HG03354 (cell line): ENCODE measurements at regions not wholly inside any gene's neighbourhood (a gene's known extent, or its start where the extent isn't known, plus 50 kb on each side); places are given as distances from the start of the nearest gene placed in this dataset.
"Not testable (repeated sequence)": the region's sequence is repeated elsewhere in the genome, so short reads cannot be mapped to it uniquely, and the experiment has no call there.

Experiments used
- ATAC-seq: cut with Tn5 transposase; IDR thresholded peaks from one replicate; pipeline ENCODE4 v1.9.1; 2021; ENCODE audit warnings: mild to moderate bottlenecking; ENCODE audit not compliant: unreplicated experiment, poor library complexity, severe bottlenecking

DNA sequence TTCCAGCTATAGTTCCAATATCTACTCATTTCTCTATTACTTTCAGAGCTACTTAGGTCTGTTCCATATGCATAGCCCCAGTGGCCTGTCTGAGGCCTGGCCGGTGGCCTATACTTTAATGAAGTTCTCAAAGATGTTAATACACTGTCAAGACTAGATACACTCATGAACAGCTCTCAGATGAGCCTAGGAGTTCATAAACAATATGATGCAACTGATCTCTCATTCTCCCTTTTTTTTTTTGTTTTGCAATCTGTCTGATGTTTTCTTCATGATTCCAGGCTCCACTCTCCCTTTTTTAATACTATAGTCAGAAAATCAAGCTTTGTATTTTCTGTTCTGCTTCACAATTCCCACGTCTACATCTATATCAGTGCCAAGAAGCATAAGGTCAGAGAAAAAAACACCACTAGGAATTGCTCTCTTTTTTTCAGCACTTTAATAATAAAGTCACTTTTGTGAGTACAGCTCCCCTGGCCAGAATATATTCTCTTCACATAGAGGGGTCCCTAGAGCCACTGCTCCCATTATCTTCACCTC lies 321.0 kb downstream of the C7orf25 start:
- ATAC-seq = no peak

DNA sequence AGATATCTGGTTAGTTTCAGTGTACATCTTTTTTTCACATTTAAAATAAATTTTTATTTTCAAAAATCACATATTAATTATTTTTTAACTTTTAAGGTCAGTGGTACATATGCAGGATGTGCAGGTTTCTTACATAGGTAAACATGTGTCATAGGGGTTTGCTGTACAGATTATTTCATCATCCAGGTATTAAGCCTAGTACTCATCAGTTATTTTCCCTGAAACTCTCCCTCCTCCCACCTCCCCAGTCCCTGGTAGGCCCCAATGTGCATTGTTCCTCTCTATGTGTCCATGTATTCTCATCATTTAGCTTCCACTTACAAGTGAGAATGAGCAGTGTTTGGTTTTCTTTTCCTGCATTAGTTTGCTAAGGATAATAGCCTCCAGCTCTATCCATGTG lies 323.0 kb downstream of the C7orf25 start:
- ATAC-seq = no peak

DNA sequence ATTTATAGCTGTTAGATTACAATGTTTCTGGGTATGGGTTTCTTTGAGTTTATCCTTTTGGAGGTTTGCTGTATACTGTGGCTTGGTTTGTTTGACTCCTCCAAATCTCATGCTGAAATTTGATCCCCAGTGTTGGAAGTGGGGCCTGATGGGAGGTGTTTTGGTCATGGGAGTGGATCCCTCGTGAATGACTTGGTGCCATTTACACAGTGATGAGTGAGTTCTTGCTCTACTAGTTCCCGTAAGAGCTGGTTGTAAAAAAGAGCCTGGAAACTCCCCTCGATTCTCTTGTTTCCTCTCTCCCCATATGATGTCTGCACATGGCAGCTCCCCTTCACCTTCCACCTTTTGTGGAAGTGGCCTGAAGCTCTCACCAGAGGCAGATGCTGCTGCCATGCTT lies 324.1 kb downstream of the C7orf25 start:
- ATAC-seq = no peak

DNA sequence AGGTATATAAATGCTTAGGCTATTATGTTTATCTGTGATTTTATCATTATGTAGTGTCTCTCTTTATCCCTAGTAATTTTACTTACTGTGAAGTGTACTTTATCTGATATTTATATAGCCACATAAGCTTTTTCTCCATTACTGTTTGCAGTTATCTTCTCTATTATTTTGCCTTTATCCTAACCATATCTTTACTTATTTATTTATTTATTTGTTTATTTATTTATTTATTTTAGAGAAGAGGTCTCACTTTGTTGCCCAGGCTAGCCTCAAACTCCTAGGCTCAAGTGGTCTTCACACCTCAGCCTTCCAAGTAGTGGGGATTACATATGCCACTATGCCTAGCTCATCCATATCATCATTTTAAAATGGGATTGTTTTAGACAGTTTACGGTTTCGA lies 331.8 kb downstream of the C7orf25 start:
- no peak for ATAC-seq

DNA sequence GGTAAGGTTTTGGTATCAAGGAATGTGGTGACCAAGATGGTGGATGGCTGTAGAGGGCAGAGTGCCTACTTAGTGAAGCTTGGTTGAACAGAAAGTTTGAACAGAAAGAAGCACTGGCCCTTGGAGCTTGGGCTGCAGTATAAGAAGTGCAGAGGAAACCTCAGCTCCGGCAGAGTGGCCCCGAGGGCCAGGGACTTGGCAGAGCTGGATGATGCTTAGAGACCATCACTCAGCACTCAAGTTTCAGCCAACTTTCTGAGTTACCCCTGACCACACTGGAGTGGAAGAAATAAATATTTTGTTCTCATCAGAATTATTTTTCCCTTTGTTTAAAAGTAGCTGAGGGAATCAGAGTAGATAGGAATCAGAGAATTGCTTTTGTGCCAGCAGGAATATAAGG lies 336.7 kb downstream of the C7orf25 start:
- no peak for ATAC-seq

DNA sequence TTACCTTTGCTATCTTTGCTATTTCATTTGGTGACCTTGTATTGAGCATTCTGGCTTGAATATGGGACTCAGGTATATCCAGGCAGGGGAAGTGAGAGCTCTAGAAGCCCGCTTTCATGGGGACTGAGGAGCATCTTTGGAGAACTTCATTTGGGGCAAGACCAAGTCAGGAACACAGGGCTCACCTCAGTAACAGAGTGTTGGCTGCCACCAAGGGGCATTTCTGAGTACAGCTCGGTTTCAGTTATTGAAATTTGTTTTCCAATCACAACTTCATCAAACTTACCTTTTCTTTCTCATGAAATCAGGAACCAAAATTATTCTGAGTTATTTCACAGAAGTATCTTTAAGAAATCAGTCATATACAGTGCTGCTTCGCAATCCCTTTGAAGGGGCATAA lies 337.2 kb downstream of the C7orf25 start:
- no peak for ATAC-seq

DNA sequence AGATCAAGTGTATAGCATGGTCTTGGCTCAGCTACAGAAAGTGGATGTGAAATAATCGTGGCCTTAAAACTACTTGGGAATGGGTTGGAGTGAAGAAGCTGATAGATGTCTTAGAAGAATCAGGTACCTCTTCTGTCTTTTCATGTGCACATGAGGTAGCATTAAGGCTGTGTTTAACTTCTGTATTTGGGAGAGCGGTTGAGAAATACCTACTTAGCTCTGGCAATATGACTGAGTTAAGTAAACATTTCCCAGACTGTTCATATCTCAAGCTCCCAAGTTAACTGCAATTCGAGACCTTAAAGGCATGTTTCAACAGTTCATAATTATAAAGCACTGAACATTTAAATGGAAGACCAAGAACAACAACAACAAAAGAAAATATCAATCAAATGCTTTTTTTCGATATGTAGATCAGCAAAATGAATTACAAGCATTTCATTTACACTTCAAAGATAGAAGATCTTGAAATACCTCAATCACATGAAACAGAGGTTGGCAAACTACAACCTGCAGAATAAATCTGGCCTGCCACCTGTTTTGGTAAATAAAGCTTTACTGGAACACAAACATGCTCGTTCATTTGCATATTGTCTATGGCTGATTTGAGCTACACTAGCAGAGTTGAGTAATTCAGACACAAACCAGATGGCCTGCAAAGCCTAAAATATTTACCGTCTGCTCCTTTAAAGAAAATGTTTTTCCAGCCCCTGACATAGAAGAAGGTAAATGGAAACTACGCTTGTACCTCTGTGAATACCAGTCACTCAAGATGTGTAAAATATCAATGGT lies 337.1 kb upstream of the GLI3 start:
- ATAC-seq = no peak

DNA sequence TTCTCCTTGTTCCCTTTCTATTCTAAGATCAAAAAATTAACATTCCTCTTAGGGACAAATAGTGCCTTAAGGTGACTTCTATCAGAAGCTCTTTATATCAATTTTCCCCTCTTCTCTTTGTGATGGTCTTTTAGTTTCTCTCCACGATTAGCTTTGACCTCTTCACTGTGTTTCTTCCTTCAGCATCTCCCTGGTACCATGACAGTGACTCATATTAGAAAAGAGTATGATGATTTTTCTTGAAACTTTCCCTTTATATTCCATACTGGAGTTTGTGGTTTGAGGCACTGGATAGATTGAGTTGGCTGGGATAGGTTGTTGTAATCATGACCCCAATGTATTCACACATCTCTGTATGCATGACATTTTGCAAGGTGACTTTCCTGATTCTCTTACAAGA lies 335.6 kb upstream of the GLI3 start:
- ATAC-seq = no peak

DNA sequence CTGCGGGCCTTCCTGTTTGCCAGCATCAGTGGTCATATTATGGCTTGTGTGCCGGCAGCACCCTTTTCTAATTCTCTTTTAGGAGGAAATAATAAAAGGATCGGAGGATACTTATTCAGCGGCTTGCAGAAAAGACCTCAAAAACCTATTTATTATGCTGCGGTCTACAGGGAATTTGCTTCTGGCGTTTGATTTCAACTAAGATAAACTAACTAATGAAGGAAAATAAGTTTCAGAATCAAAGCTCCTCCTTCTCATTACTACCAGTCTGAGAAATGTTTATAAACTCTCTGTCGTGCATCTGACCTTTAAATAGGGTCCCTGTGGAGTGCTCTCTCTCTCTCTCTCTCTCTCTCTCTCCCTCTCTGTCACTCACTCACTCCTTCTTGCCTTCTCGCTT lies 335.0 kb upstream of the GLI3 start:
- no peak for ATAC-seq

DNA sequence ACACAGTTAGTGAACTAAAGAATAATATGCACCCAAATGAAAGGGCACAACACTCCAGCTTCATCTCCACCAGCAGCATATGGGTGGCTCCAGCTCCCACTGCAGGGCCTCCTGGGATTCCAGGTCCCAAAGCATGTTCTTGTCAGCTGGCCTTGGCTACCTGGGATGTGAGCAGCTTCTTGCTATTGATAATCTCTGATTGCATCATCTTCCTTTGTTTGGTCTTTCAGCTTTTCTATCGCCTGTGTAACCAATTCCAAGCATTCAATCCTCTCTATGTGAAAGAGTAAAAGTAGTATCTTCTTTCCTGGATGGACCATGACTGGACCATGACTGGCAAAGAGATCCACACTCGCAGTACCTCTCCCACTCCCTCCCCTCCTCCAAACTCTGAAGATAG lies 333.9 kb upstream of the GLI3 start:
- no peak for ATAC-seq

DNA sequence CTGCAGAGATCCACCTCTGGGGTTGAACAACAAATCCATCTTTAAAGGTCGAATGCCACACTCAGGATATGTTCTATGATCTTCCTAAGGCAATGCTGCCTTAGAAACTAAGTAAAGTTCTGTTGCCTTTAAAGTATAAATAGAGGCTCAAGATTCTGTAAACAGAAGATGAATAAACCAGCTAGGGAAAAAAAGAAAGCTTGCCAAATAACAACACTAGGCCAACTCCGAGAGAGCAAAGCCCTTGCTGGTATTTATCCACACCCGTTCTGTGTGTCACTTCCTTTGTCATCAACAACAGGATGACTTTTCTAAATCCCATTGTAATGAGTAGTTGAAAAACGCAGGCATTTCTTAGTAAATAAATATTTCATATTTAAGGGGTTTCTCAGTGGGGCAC lies 330.0 kb upstream of the GLI3 start:
- ATAC-seq = no peak

DNA sequence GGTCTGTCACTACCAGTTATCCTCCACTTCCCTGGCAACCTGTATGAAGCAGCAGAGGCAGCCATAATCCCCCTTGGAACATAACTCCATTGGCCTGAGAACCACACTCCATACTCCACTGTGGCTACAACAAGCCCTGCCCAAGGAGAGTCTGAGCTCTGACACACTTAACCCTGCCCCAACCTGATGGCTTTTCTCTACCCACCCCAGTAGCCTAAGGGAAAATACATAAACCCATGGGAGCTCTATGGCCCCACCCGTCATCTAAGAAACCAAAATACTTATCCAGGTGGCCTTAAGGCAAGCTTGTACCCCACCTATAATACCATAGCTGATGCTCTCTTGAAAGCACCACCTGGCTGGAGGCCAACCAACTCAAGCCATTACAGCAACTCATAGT lies 324.8 kb upstream of the GLI3 start:
- no peak for ATAC-seq

DNA sequence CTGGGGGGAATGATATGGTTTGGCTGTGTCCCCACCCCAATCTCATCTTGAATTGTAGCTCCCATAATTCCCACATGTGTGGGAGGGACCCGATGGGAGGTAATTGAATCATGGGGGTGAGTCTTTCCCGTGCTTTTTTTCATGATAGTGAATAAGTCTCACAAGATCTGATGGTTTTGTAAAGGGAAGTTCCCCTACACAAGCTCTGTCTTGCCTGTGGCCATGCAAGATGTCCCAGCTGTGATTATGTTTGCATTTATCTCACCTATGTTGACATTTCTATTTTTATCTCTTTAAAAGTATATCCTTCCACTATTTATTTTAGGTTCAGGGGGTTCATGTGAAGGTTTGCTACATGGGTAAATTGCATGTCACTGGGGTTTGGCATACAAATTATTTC lies 323.9 kb upstream of the GLI3 start:
- no peak for ATAC-seq

DNA sequence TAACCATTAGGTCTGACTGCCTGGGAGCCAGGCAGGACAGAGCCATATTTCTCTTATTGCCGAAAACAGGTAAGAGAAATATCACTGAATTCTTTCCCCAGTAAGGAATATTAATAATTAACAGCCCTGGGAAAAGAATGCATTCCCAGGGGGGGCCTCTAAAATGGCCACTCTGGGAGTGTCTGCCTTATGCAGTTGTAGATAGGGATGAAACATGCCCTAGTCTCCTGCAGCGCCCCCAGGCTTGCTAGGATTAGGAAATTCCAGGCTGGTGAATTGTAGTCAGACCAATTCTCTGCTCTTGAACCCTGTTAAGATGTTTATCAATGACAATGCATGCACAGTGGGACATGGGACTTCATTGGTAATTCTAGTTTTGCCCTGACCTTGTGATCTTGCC lies 317.9 kb upstream of the GLI3 start:
- ATAC-seq = not testable (repeated sequence)

DNA sequence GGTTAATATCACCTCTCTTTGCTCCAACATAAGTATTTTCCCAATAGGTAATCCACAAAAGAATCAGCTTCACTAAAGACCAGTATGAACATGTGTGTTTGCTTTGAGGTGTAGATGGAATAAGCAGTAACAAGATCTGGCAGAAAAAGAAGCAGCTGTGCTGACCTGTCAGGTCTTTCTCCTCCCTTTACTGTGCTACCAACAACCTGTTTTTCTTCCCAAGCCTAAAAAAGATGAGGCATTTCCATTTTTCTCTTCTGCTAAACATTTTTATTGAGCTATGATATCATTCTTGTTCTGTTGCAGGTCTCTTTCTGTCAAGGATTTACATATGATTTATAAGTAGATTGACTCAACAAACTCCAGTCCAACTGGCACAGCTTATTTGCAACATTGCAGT lies 315.2 kb upstream of the GLI3 start:
- no peak for ATAC-seq

DNA sequence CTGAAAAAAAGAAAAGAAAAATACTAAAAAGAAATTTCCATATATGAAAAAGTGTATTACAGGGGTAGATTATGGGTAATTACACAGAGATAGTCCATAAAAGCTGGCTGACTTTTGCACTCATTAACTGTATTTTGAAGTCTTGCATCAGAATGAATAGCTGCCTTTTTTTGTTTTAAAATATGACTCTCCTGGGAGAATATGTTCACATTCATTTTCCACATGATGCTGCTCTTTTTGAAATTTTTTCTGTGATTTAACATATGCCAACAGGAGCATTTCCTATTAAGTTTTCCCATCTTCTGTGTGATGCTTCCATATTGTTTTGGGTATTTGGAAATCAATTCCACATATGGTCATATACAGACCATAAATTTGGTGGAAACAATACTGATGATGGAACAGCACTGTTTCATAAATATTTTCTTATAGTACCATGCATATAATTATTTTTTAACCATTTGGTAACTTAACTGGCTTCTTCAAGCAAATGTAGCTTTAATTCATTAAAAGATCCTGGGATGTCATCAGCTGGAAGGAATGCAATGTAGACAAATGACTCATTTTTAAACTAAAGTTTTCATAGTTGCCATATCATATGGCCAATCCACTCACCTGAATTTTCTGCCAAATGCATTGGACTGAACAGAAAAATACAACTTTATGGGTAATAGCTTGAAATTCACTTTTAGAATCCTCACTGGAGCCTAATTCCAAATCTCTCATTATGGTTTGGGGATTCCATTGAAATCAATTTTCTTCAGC lies 313.9 kb upstream of the GLI3 start:
- ATAC-seq = no peak

DNA sequence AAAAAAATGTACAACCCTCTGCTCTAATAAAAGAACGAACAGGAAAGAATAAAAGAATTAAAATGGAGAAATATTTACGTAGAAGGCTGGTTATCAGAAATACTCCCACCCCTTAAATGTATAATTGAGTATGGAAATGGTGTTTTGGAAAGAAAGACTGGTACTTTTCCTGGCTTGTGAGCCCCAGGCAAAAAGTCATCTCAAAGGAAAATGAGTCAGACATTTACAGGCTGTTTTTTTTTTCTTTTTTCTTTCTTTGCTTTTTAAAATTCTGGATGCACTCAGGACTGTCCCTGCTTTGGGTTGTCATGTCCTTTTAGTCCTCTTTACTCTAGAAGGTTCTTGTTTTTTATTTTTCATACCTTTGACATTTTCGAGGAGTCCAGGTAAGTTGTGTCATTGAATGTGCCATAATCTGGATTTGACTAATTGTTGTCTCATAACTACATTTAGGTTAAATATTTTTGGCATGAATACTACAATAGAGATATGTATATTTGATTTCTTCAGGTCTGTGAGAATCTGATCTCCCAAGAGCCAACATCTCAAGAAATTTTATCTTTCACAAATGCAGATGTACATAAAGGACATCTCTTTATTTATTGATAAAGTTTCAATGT lies 313.0 kb upstream of the GLI3 start:
- no peak for ATAC-seq

DNA sequence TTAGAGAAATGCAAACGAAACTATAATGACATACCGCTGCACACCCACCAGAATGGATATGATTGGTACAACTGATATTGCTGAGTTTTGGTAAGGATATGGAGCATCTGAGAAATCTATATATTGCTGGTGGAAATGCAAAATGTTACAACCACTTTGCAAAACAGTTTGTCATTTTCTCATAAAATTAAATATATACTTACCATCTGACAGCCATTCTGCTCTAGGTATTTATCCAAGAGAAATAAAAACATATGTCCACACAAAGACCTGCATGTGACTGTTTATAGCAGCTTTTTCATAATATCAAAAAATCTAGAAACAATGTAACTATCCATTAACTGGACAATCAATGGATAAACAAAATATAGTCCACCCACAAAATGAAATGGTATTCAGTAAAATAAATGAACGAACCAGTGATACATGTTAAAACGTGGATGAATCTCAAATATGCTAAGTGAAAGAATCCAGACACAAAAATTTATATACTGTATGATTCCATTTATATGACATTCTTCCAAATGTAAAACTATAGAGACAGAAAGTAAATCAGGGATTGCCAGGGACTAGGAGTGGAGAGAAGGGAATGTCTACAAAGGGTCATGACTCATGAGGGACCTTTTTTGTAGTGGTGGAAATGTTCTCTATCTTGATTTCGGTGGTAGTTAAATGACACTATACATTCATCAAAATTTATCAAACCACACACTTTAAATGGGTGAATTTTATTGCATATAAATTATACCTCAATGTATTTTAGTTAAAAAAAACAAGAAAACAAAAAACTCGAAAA lies 312.0 kb upstream of the GLI3 start:
- no peak for ATAC-seq

DNA sequence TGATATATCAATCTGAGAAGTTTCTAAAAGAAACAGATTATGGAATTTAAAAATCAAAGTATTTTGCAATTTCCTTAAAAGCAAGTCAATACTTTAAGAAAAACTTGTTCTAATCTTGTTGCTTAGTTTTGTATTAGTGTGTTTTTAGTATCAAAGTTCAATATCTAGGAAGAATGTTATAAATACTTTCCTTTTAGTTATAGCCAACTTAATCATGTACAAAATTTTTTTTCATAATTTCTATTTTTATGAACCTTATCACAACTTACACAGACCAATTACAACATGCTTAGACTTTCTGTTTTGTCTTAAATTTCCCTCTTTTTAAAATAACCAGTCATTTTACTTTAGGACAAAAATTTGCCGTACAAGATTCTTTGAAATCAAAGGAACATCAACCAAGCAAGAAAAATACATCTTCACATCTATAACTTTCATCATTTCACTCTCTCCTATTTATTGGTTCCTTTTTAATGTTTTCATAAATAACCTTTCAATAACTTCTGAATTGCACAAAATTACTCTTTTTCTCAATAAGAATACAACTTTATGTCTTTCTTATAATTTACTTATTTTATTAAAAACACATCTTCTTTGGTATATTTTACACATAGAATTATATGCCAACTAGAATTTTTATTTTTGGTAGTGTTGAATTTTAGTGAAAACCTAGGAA lies 308.2 kb upstream of the GLI3 start:
- ATAC-seq = no peak
